K562 (cell line): ENCODE measurements at regions not wholly inside any gene's neighbourhood (a gene's known extent, or its start where the extent isn't known, plus 50 kb on each side); places are given as distances from the start of the nearest gene placed in this dataset.

Source experiments
- ATAC-seq: fragments of 200-7000 bp; cut with Tn5 transposase; 3 replicates; pipeline ENCODE4 v1.9.1; 2020; ENCODE audit warnings: moderate library complexity
- BruUV-seq: library from RNA; stranded (reverse); fragments of 400-500 nt; replicated peaks from 2 replicates; lab custom pipeline; 2021; lab: Mats Ljungman, UMichigan
- CTCF ChIA-PET: fragments of 300-600 bp; formaldehyde crosslinking; extraction: SDS; loops from one replicate; lab custom pipeline; 2021; ENCODE audit warnings: low intra/inter-chr PET ratio; lab: Yijun Ruan, JAX
- POLR2A ChIA-PET: fragments of 300-600, 350-650 bp; sonication (Branson Sonifier 250); formaldehyde crosslinking; extraction: SDS; loops from one replicate; lab custom pipeline; 2021; ENCODE audit warnings: antibody characterized with exemption, inconsistent platforms; lab: Yijun Ruan, JAX
- DNase-seq, 4 experiments: peaks; one replicate each; pipeline versions ENCODE4 v3.0.0 to v3.0.0-alpha.2; 2011 to 2018; ENCODE audit warnings: low spot score in 3 of 4, mixed read lengths in 3 of 4; ENCODE audit errors: extremely low read depth in 1 of 4
- FAIRE-seq: peaks from 2 replicates; lab custom pipeline; 2011; peaks lifted over from hg19 to GRCh38; lab: Jason Lieb, UNC
- H2AFZ ChIP-seq: 2 replicates; pipeline ENCODE4 v1.6.0; 2011; ENCODE audit warnings: low read depth, low read length, control low read depth, inconsistent platforms
- H3K27ac ChIP-seq: fragments of 200-600 bp; 3 replicates; pipeline ENCODE4 v1.8.0; 2011; ENCODE audit warnings: low read depth, mild to moderate bottlenecking, control low read depth, inconsistent platforms, low read length, moderate library complexity, mixed read lengths; ENCODE audit errors: extremely low read depth
- H3K27me3 ChIP-seq, 2 experiments: fragments of 300-600 bp in 1 of 2; 2 replicates in 1 of 2; 3 replicates in 1 of 2; pipeline versions ENCODE4 v1.6.0 to v1.8.0; 2011; ENCODE audit warnings: inconsistent platforms in 2 of 2, low read length in 2 of 2, mild to moderate bottlenecking in 1 of 2, mixed read lengths in 1 of 2, moderate library complexity in 1 of 2; ENCODE audit not compliant: control insufficient read depth in 2 of 2, insufficient read depth in 2 of 2
- H3K36me3 ChIP-seq: fragments of 300-600 bp; 3 replicates; pipeline ENCODE4 v1.8.0; 2011; ENCODE audit warnings: mild to moderate bottlenecking, low read length, inconsistent platforms; ENCODE audit not compliant: control insufficient read depth, insufficient read depth
- H3K4me1 ChIP-seq, 2 experiments: fragments of 200-600 bp in 1 of 2; replicated peaks in 1 of 2; 2 replicates in 1 of 2; 3 replicates in 1 of 2; pipeline versions ENCODE4 v1.5.1 to v1.8.0; 2011; ENCODE audit warnings: inconsistent platforms in 2 of 2, low read length in 2 of 2, mild to moderate bottlenecking in 1 of 2, mixed read lengths in 1 of 2, moderate library complexity in 1 of 2; ENCODE audit not compliant: control insufficient read depth in 2 of 2, insufficient read depth in 2 of 2
- H3K4me2 ChIP-seq: 2 replicates; pipeline ENCODE4 v1.6.1; 2011; ENCODE audit warnings: low read length, control low read depth, inconsistent platforms, mixed read lengths; ENCODE audit not compliant: insufficient read depth
- H3K4me3 ChIP-seq: fragments of 200-600 bp; sonication (generic), shearing (Covaris generic); 2 replicates; pipeline ENCODE4 v1.5.1; 2016; ENCODE audit warnings: control low read depth, inconsistent platforms
- H3K79me2 ChIP-seq: fragments of 200-600 bp; 3 replicates; pipeline ENCODE4 v1.8.0; 2011; ENCODE audit warnings: low read length, inconsistent platforms; ENCODE audit not compliant: control insufficient read depth, insufficient read depth
- H3K9ac ChIP-seq, 2 experiments: 2 replicates each; pipeline versions ENCODE4 v1.6.0 to v1.6.1; 2011; ENCODE audit warnings: low read depth in 2 of 2, low read length in 2 of 2, control low read depth in 1 of 2, inconsistent platforms in 1 of 2, mild to moderate bottlenecking in 1 of 2, mixed read lengths in 1 of 2; ENCODE audit not compliant: insufficient read depth in 1 of 2
- H3K9me1 ChIP-seq: one replicate; pipeline ENCODE4 v1.6.0; 2011; ENCODE audit warnings: inconsistent platforms, mild to moderate bottlenecking, low read length, moderate library complexity; ENCODE audit not compliant: control insufficient read depth, insufficient read depth
- H3K9me3 ChIP-seq: replicated peaks from 2 replicates; pipeline ENCODE4 v1.5.1; 2011; ENCODE audit warnings: low read depth, low read length, inconsistent platforms; ENCODE audit not compliant: control insufficient read depth, insufficient read depth
- H4K20me1 ChIP-seq: replicated peaks from 2 replicates; pipeline ENCODE4 v1.6.1; 2011; ENCODE audit warnings: low read length, inconsistent platforms, mixed read lengths; ENCODE audit not compliant: control insufficient read depth, insufficient read depth
- BDP1 ChIP-seq: IDR thresholded peaks from 3 replicates; pipeline ENCODE4 v1.6.1; 2011; ENCODE audit not compliant: insufficient read length, insufficient read depth
- FOXK2 ChIP-seq, 2 experiments: fragments of 450-650 bp; IDR thresholded peaks in 1 of 2; conservative IDR thresholded peaks in 1 of 2; 2 replicates each; pipeline ENCODE4 v1.6.1; 2016; ENCODE audit warnings: low read depth in 2 of 2, mild to moderate bottlenecking in 1 of 2
- HLTF ChIP-seq: fragments of 450-650 bp; IDR thresholded peaks from 2 replicates; pipeline ENCODE4 v1.6.1; 2016
- HNRNPK ChIP-seq: fragments of 200-400 bp; formaldehyde crosslinking; IDR thresholded peaks from one replicate; pipeline ENCODE4 v1.6.1; 2018; ENCODE audit warnings: mild to moderate bottlenecking, low read depth, low read length; ENCODE audit not compliant: poor library complexity, severe bottlenecking
- ILK ChIP-seq: fragments of 450-650 bp; IDR thresholded peaks from 2 replicates; pipeline ENCODE4 v1.6.1; 2016; ENCODE audit warnings: missing genetic modification characterization, low read depth, mild to moderate bottlenecking, missing compliant biosample characterization, moderate library complexity, borderline replicate concordance
- KDM1A ChIP-seq, 2 experiments: fragments of 450-650 bp; IDR thresholded peaks; 2 replicates each; pipeline ENCODE4 v1.6.1; 2016; ENCODE audit warnings: mild to moderate bottlenecking in 2 of 2
- NFXL1 ChIP-seq: fragments of 450-650 bp; formaldehyde crosslinking; IDR thresholded peaks from 2 replicates; pipeline ENCODE4 v1.4.0; 2021; ENCODE audit warnings: mild to moderate bottlenecking
- PHF20 ChIP-seq: fragments of 450-650 bp; IDR thresholded peaks from 2 replicates; pipeline ENCODE4 v1.6.1; 2018; ENCODE audit not compliant: partially characterized antibody
- TEAD2 ChIP-seq: fragments of 450-650 bp; IDR thresholded peaks from 2 replicates; pipeline ENCODE4 v1.6.1; 2016; ENCODE audit warnings: missing genetic modification characterization, control low read depth, missing compliant biosample characterization
- ZFPM2 ChIP-seq: fragments of 250-450 bp; sonication (Bioruptor Pico); IDR thresholded peaks from 2 replicates; pipeline ENCODE4 v1.5.1; 2022; ENCODE audit warnings: mild to moderate bottlenecking
- ZNF274 ChIP-seq: IDR thresholded peaks from 2 replicates; pipeline ENCODE4 v1.6.1; 2011; ENCODE audit warnings: low read depth, mild to moderate bottlenecking, low read length, moderate library complexity, borderline replicate concordance
- WGBS: fragments of 100-300 bp; shearing (Covaris generic); methylation state at CpG from one replicate; pipeline ENCODE4 v1.1.6; 2016; ENCODE audit warnings: low coverage, mixed read lengths; ENCODE audit not compliant: insufficient coverage; ENCODE audit errors: missing lambda C conversion rate; 5-methylcytosine and 5-hydroxymethylcytosine counted together
- in situ Hi-C: fragments of 300-500 bp; cut with MboI; formaldehyde crosslinking; loops from 4 replicates; pipeline ENCODE4 v1.15.0; 2018; ENCODE audit warnings: inconsistent platforms, mixed read lengths
- intact Hi-C: fragments of 100-400 bp; cut with micrococcal nuclease; formaldehyde crosslinking; loops from 2 replicates; pipeline ENCODE4 v1.14.2; 2022
- TF ChIP-seq, protein P1 (sequence below): sonication (generic); formaldehyde crosslinking; IDR thresholded peaks from 2 replicates; pipeline ENCODE4 v1.8.1; 2023; ENCODE audit warnings: mild to moderate bottlenecking, missing genetic modification reagents
- TF ChIP-seq, protein P2 (sequence below): fragments of 200-400 bp; formaldehyde crosslinking; IDR thresholded peaks from 2 replicates; pipeline ENCODE4 v1.6.1; 2017; ENCODE audit warnings: mild to moderate bottlenecking, low read depth, low read length, moderate library complexity

DNA sequence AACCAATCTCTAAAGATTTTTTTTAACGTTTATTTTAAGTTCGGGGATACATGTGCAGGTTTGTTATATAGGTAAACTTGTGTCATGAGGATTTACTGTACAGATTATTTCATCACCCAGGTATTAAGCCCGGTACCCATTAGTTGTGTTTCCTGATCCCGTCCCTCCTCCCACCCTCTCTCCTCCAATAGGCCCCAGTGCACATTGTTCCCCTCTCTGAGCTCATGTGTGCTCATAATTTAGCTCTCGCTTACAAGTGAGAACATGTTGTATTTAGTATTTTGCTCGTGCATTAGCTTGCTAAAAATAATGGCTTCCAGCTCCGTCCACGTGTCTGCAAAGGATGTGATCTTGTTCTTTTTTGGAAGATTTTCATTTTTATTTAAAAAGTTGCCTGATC is 2309.4 kb upstream of the AGA start:
- Histone ChIP-seq H3K79me2 (no peaks in the 10 kb centered on the region), H3K27me3 (no peaks in the 10 kb centered on the region), H3K4me2 (no peak overlapping the region), H3K36me3 (no peaks in the 10 kb centered on the region), H3K4me3 (no peak overlapping the region), H4K20me1 (no peaks in the 10 kb centered on the region), H3K9me1 (no peaks in the 10 kb centered on the region), H3K9ac (no peak overlapping the region), H2AFZ (no peak overlapping the region), H3K9me3 (no peaks in the 10 kb centered on the region), H3K4me1 (no peaks in the 10 kb centered on the region; a peak in 1 of 5 replicates), H3K27ac (no peak overlapping the region)
- no TSS peak for BruUV-seq
- no peak for DNase-seq
- FAIRE-seq: no peak
- WGBS: 6% methylated on average over 8 of the region's 8 CpGs
- no peak for ATAC-seq
- TF ChIP-seq TEAD2 (tag) (no peak), FOXK2 (conservative IDR thresholded peaks at IDR 0.05 in 1 of 2, IDR thresholded peaks at IDR 0.05 in 1 of 2; ENCODE audit: low read depth in 2 of 2) (no peak), ZNF274 (no peak), ZFPM2 (no peak), PHF20 (no peak), KDM1A (IDR thresholded peaks at IDR 0.05) (no peak), ILK (tag) (no peak), BDP1 (no peak), HLTF (no peak), HNRNPK (no peak), NFXL1 (CRISPR knock-in tag) (no peak)
- TF ChIP-seq, protein P1, sequence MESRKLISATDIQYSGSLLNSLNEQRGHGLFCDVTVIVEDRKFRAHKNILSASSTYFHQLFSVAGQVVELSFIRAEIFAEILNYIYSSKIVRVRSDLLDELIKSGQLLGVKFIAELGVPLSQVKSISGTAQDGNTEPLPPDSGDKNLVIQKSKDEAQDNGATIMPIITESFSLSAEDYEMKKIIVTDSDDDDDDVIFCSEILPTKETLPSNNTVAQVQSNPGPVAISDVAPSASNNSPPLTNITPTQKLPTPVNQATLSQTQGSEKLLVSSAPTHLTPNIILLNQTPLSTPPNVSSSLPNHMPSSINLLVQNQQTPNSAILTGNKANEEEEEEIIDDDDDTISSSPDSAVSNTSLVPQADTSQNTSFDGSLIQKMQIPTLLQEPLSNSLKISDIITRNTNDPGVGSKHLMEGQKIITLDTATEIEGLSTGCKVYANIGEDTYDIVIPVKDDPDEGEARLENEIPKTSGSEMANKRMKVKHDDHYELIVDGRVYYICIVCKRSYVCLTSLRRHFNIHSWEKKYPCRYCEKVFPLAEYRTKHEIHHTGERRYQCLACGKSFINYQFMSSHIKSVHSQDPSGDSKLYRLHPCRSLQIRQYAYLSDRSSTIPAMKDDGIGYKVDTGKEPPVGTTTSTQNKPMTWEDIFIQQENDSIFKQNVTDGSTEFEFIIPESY (CRISPR knock-in tag): no peak
- TF ChIP-seq, protein P2, sequence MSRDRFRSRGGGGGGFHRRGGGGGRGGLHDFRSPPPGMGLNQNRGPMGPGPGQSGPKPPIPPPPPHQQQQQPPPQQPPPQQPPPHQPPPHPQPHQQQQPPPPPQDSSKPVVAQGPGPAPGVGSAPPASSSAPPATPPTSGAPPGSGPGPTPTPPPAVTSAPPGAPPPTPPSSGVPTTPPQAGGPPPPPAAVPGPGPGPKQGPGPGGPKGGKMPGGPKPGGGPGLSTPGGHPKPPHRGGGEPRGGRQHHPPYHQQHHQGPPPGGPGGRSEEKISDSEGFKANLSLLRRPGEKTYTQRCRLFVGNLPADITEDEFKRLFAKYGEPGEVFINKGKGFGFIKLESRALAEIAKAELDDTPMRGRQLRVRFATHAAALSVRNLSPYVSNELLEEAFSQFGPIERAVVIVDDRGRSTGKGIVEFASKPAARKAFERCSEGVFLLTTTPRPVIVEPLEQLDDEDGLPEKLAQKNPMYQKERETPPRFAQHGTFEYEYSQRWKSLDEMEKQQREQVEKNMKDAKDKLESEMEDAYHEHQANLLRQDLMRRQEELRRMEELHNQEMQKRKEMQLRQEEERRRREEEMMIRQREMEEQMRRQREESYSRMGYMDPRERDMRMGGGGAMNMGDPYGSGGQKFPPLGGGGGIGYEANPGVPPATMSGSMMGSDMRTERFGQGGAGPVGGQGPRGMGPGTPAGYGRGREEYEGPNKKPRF: no peak
- in situ Hi-C loops: no loop called here
- intact Hi-C loops: no loop called here
- POLR2A ChIA-PET: no interaction called here
- CTCF ChIA-PET: no interaction called here
